Upper lobe of left lung (tissue), 6 donors: ENCODE measurements at regions not wholly inside any gene's neighbourhood (a gene's known extent, or its start where the extent isn't known, plus 50 kb on each side); places are given as distances from the start of the nearest gene placed in this dataset.

Experiments used
- ATAC-seq, 2 donors: fragments of 200-7000 bp; cut with Tn5 transposase; one replicate each; pipeline ENCODE4 v1.9.1; 2022; ENCODE audit warnings: mild to moderate bottlenecking in 2 of 2, moderate library complexity in 2 of 2; ENCODE audit not compliant: low FRiP score in 2 of 2
- DNase-seq, 2 donors: peaks; one replicate each; pipeline ENCODE4 v3.0.0-alpha.2; 2019 to 2020
- H3K27ac ChIP-seq, 4 donors: fragments of 200-600 bp; sonication (generic); one replicate each; pipeline ENCODE4 v1.5.1; 2016 to 2019
- H3K27me3 ChIP-seq, 4 donors: fragments of 200-600 bp; sonication (generic); one replicate each; pipeline ENCODE4 v1.5.1; 2017 to 2019
- H3K36me3 ChIP-seq, 4 donors: fragments of 200-600 bp; sonication (generic); one replicate each; pipeline ENCODE4 v1.5.1; 2016 to 2019
- H3K4me1 ChIP-seq, 4 donors: fragments of 200-600 bp; sonication (generic); one replicate each; pipeline ENCODE4 v1.5.1; 2018 to 2019
- H3K4me3 ChIP-seq, 4 donors: fragments of 200-600 bp; sonication (generic); one replicate each; pipeline ENCODE4 v1.5.1; 2017 to 2019; ENCODE audit warnings: mild to moderate bottlenecking in 2 of 4, moderate library complexity in 1 of 4
- H3K9me3 ChIP-seq, 4 donors: fragments of 200-600 bp; sonication (generic); one replicate each; pipeline ENCODE4 v1.5.1; 2018 to 2019
- CTCF ChIP-seq, 6 experiments: fragments of 450-650 bp in 4 of 6; fragments of 200-600 bp in 2 of 6; sonication (generic) in 2 of 6; IDR thresholded peaks; one replicate each; pipeline ENCODE4 v1.5.1; 2016 to 2019; ENCODE audit warnings: antibody characterized with exemption in 6 of 6
- EP300 ChIP-seq, 4 donors: sonication (generic); formaldehyde crosslinking; IDR thresholded peaks; one replicate each; pipeline ENCODE4 v1.5.1; 2017; ENCODE audit warnings: antibody characterized with exemption in 4 of 4, control low read depth in 2 of 4
- POLR2A ChIP-seq, 4 donors: fragments of 450-650 bp; IDR thresholded peaks; one replicate each; pipeline ENCODE4 v1.5.1; 2016 to 2017; ENCODE audit warnings: antibody characterized with exemption in 4 of 4, mild to moderate bottlenecking in 2 of 4
- POLR2AphosphoS5 ChIP-seq, 2 donors: sonication (generic); formaldehyde crosslinking; IDR thresholded peaks; one replicate each; pipeline ENCODE4 v1.5.1; 2017; ENCODE audit warnings: antibody characterized with exemption in 2 of 2
- WGBS, 2 donors: methylation state at CpG; one replicate each; pipeline ENCODE4 v1.1.5; 2017 to 2018; 5-methylcytosine and 5-hydroxymethylcytosine counted together
- donor health status: DM: no; HTN: no; CAD: no; lungs with moderate emphysema.
- donor health status: DM: no; HTN: yes; CAD: no; lungs with severe emphysema.

GRCh38 chr3:30098243-30098642, 508.2 kb upstream of the TGFBR2 start:
- DNase-seq (no peak), ATAC-seq (no peak)
- H3K27me3 ChIP-seq = no peaks in the 10 kb centered on the region
- H3K4me3 ChIP-seq = no peak overlapping the region
- H3K9me3 ChIP-seq = peaks cover 0 to 5% (median 1%) of the 10 kb centered on the region in 4 donors
- H3K36me3 ChIP-seq = no peaks in the 10 kb centered on the region
- H3K27ac ChIP-seq = no peak overlapping the region
- TF ChIP-seq CTCF (IDR thresholded peaks at IDR 0.05) (no peak), POLR2AphosphoS5 (IDR thresholded peaks at IDR 0.05) (no peak), EP300 (IDR thresholded peaks at IDR 0.05) (no peak), POLR2A (IDR thresholded peaks at IDR 0.05) (no peak)
- no peaks in the 10 kb centered on the region for H3K4me1 ChIP-seq

DNA sequence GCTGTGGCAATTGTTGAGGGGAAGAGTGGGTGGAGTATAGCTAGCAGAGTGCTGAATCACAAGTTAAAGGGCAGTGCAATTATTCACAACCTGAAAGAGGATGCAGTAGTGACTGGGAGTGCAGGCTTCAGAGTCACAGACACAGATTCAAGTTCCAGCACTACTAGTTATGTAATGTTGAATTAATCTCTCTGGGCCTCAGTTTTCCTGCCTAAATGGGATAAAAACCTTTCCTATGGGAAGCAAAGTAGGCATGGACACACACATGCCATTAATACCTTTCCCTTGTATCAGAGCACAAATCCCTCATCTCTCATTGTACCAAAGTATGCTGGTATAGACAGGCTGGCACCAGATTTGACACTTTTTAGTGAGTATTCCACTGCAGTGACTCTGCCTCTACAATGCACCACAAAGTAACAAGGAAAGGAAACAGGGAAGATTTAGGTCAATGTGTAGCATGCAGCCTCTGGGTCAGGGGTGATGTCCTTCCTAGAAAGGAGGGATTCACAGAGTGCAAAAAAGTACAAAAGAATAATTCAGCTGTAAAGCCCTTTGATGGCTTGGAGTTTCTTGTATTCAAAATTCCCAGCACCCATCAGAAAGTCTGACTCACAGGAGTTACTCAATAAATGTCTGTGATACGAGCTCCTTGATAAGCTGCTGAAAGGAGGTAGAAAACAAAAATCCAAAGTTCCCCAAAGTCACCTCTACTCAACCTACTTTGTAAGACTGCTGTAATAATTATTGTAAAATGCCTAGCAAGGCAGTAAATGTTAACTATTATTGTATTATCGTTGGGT, 507.5 kb upstream of the TGFBR2 start:
- TF ChIP-seq EP300 (IDR thresholded peaks at IDR 0.05) = no peak
- no peak for TF ChIP-seq CTCF (IDR thresholded peaks at IDR 0.05)
- no peak for TF ChIP-seq POLR2A (IDR thresholded peaks at IDR 0.05)
- ATAC-seq (no peak), DNase-seq (no peak)
- Histone ChIP-seq H3K4me1 (no peaks in the 10 kb centered on the region), H3K27ac (no peak overlapping the region), H3K4me3 (no peak overlapping the region), H3K9me3 (peaks cover 0 to 5% (median 1%) of the 10 kb centered on the region in 4 donors), H3K36me3 (no peaks in the 10 kb centered on the region), H3K27me3 (no peaks in the 10 kb centered on the region)
- 70 to 81% methylated on average over 2 of the region's 2 CpGs for WGBS, 2 donors

DNA sequence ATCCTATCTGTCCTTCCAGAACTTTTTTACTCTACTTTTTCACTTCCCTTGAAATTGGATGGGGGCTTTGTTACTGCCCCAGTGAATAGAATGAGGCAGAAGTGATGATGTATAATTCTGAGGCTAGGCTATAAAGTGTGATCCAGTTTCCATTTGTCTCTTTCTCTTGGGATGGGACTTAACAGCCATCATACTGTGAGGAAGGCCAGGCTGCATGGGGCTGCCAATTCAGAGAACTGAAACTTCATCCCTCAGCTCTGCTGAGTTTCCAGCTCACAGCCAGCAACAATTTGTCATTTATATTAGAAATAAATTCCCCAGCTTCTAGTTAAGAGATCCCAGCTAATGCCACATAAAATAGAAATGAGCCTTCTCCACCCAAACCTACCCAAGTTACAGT, 504.0 kb upstream of the TGFBR2 start:
- ATAC-seq (no peak), DNase-seq (no peak)
- no peaks in the 10 kb centered on the region for H3K4me1 ChIP-seq
- TF ChIP-seq CTCF (IDR thresholded peaks at IDR 0.05) (no peak), POLR2A (IDR thresholded peaks at IDR 0.05) (no peak), EP300 (IDR thresholded peaks at IDR 0.05) (no peak), POLR2AphosphoS5 (IDR thresholded peaks at IDR 0.05) (no peak)
- no peaks in the 10 kb centered on the region for H3K36me3 ChIP-seq
- no peak overlapping the region for H3K27ac ChIP-seq
- H3K4me3 ChIP-seq = no peak overlapping the region
- H3K27me3 ChIP-seq = no peaks in the 10 kb centered on the region
- H3K9me3 ChIP-seq = no peaks in the 10 kb centered on the region

DNA sequence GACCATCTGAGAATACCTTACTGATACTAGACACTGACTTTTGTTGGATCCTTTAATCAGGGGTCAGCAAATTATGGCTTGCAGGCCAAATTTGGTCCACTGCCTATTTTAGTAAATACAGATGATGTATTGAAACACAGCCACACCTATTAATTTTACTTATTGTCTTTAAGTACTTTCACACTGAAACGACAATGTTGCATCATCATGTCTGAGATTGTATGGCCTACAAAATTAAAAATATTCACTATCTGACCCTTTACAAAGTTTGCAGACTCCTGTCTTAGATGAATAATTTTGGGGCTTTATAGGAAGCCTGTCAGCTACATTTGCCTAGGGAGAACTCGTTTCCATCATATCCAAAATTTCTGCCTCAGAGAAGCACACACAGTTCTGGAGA, 503.2 kb upstream of the TGFBR2 start:
- no peak for ATAC-seq
- no peak overlapping the region for H3K27ac ChIP-seq
- 73 to 75% methylated on average over 2 of the region's 2 CpGs for WGBS, 2 donors

GRCh38 chr3:30107531-30107930, 498.9 kb upstream of the TGFBR2 start:
- H3K4me1 ChIP-seq = no peaks in the 10 kb centered on the region
- TF ChIP-seq EP300 (IDR thresholded peaks at IDR 0.05) (no peak), POLR2A (IDR thresholded peaks at IDR 0.05) (no peak), CTCF (IDR thresholded peaks at IDR 0.05) (no peak), POLR2AphosphoS5 (IDR thresholded peaks at IDR 0.05) (no peak)
- H3K9me3 ChIP-seq = no peaks in the 10 kb centered on the region
- H3K4me3 ChIP-seq = no peak overlapping the region
- DNase-seq = no peak
- no peak for ATAC-seq
- H3K36me3 ChIP-seq = no peaks in the 10 kb centered on the region
- no peak overlapping the region for H3K27ac ChIP-seq
- H3K27me3 ChIP-seq = no peaks in the 10 kb centered on the region
- WGBS, 2 donors = 49 to 59% methylated on average over 4 of the region's 4 CpGs

More for the DNA sequence above, 503.2 kb upstream of the TGFBR2 start:
- no peaks in the 10 kb centered on the region for H3K27me3 ChIP-seq
- no peak for TF ChIP-seq POLR2AphosphoS5 (IDR thresholded peaks at IDR 0.05)
- no peak overlapping the region for H3K4me3 ChIP-seq
- H3K9me3 ChIP-seq = no peaks in the 10 kb centered on the region
- H3K4me1 ChIP-seq = no peaks in the 10 kb centered on the region
- no peaks in the 10 kb centered on the region for H3K36me3 ChIP-seq
- no peak for DNase-seq
